ENCODE measurements at regions not wholly inside any gene's neighbourhood (a gene's known extent, or its start where the extent isn't known, plus 50 kb on each side); places are given as distances from the start of the nearest gene placed in this dataset.
A peak's percentile ranks its signal among the peaks of the same experiment; 100 is the strongest.

GRCh38 chr5:147971472-147971871 lies 65.1 kb upstream of the C5orf46 start:
- no peak for ATAC-seq

GRCh38 chr5:147968855-147969254 lies 62.5 kb upstream of the C5orf46 start:
- no peak for TF ChIP-seq ARNTL (CRISPR knock-in tag; IDR thresholded peaks at IDR 0.05; ENCODE audit: borderline replicate concordance, low read depth)
- peak; percentile 18; the same call in 1 of the 2 replicates for TF ChIP-seq ISL1 (CRISPR knock-in tag; IDR thresholded peaks at IDR 0.05)
- peak; percentile 50; the same call in 2 of the 3 replicates for ATAC-seq

More at GRCh38 chr5:147971472-147971871, 65.1 kb upstream of the C5orf46 start:
- TF ChIP-seq RARB (CRISPR knock-in tag; IDR thresholded peaks at IDR 0.05) (no peak), ISL1 (CRISPR knock-in tag; IDR thresholded peaks at IDR 0.05) (no peak), CREB5 (CRISPR knock-in tag; IDR thresholded peaks at IDR 0.05; ENCODE audit: low read depth) (no peak), PPARA (CRISPR knock-in tag; IDR thresholded peaks at IDR 0.05; ENCODE audit: borderline replicate concordance) (no peak), ZFP3 (CRISPR knock-in tag; IDR thresholded peaks at IDR 0.05) (no peak)

GRCh38 chr5:147966829-147967228 lies 60.5 kb upstream of the C5orf46 start:
- TF ChIP-seq TOX (CRISPR knock-in tag; IDR thresholded peaks at IDR 0.05; ENCODE audit: borderline replicate concordance): no peak
- no peak for TF ChIP-seq PPARA (CRISPR knock-in tag; IDR thresholded peaks at IDR 0.05; ENCODE audit: borderline replicate concordance)
- no peak for TF ChIP-seq ZNF70 (CRISPR knock-in tag; IDR thresholded peaks at IDR 0.05)
- no peak for TF ChIP-seq CSRNP3 (CRISPR knock-in tag; IDR thresholded peaks at IDR 0.05)
- TF ChIP-seq RARB (CRISPR knock-in tag; IDR thresholded peaks at IDR 0.05): no peak

GRCh38 chr5:147966326-147966725 lies 60.0 kb upstream of the C5orf46 start:
- no peak for ATAC-seq
- TF ChIP-seq ESRRG (CRISPR knock-in tag; IDR thresholded peaks at IDR 0.05) (no peak), ZNF565 (CRISPR knock-in tag; conservative IDR thresholded peaks at IDR 0.05; ENCODE audit: low read depth) (no peak), RARB (CRISPR knock-in tag; IDR thresholded peaks at IDR 0.05) (no peak), POU6F1 (CRISPR knock-in tag; IDR thresholded peaks at IDR 0.05; ENCODE audit: borderline replicate concordance, low read depth) (no peak), TCF4 (CRISPR knock-in tag; IDR thresholded peaks at IDR 0.05; ENCODE audit: borderline replicate concordance) (no peak), CSRNP3 (CRISPR knock-in tag; IDR thresholded peaks at IDR 0.05) (no peak), CREB5 (CRISPR knock-in tag; IDR thresholded peaks at IDR 0.05; ENCODE audit: low read depth) (no peak), ZNF70 (CRISPR knock-in tag; IDR thresholded peaks at IDR 0.05) (no peak), CSDC2 (CRISPR knock-in tag; IDR thresholded peaks at IDR 0.05) (no peak), PATZ1 (CRISPR knock-in tag; IDR thresholded peaks at IDR 0.05; ENCODE audit: borderline replicate concordance) (no peak)

More at GRCh38 chr5:147966829-147967228, 60.5 kb upstream of the C5orf46 start:
- no peak for ATAC-seq

- TF ChIP-seq POU6F1 (CRISPR knock-in tag; IDR thresholded peaks at IDR 0.05; ENCODE audit: borderline replicate concordance, low read depth) (no peak), ZNF70 (CRISPR knock-in tag; IDR thresholded peaks at IDR 0.05) (no peak), RARB (CRISPR knock-in tag; IDR thresholded peaks at IDR 0.05) (no peak), ZFP30 (CRISPR knock-in tag; IDR thresholded peaks at IDR 0.05) (no peak)
- ATAC-seq: no peak
Measured at GRCh38 chr5:147965715-147966114, 59.4 kb upstream of the C5orf46 start.

Measured in SK-N-SH treated with all-trans-retinoic acid at 6 μM for 48 hours (cell line).